CD4-positive, alpha-beta memory T cell (primary cell): ENCODE measurements at regions not wholly inside any gene's neighbourhood (a gene's known extent, or its start where the extent isn't known, plus 50 kb on each side); places are given as distances from the start of the nearest gene placed in this dataset.

Source experiments
- CTCF ChIA-PET: fragments of 350-600 bp; sonication (Branson Sonifier 250); formaldehyde crosslinking; loops from one replicate; lab custom pipeline; 2021; ENCODE audit warnings: inconsistent platforms; ENCODE audit not compliant: partially characterized antibody; lab: Charles Lee
- POLR2A ChIA-PET: fragments of 350-600 bp; sonication (Branson Sonifier 250); formaldehyde crosslinking; loops from one replicate; lab custom pipeline; 2021; ENCODE audit not compliant: partially characterized antibody; lab: Charles Lee
- DNase-seq, 5 donors: peaks; one replicate each; pipeline versions ENCODE4 v3.0.0 to v3.0.0-alpha.2; 2020 to 2022; ENCODE audit warnings: mixed read lengths in 1 of 5
- H3K27ac ChIP-seq: one replicate; pipeline ENCODE4 v1.7.0; 2013; ENCODE audit warnings: low read depth, low read length
- H3K27me3 ChIP-seq: 2 replicates; pipeline ENCODE4 v1.7.0; 2013; ENCODE audit warnings: mild to moderate bottlenecking, low read length, moderate library complexity; ENCODE audit not compliant: insufficient read depth
- H3K36me3 ChIP-seq: 2 replicates; pipeline ENCODE4 v1.7.0; 2013; ENCODE audit warnings: mild to moderate bottlenecking, low read length, moderate library complexity; ENCODE audit not compliant: insufficient read depth
- H3K4me1 ChIP-seq: 2 replicates; pipeline ENCODE4 v1.7.0; 2013; ENCODE audit warnings: mild to moderate bottlenecking, low read length, moderate library complexity; ENCODE audit not compliant: insufficient read depth
- H3K4me3 ChIP-seq, 2 donors: one replicate each; pipeline ENCODE4 v1.7.0; 2013; ENCODE audit warnings: low read length in 2 of 2, mild to moderate bottlenecking in 1 of 2
- H3K9me3 ChIP-seq, 2 donors: one replicate each; pipeline ENCODE4 v1.7.0; 2013; ENCODE audit warnings: low read length in 2 of 2, control low read depth in 1 of 2; ENCODE audit not compliant: control insufficient read depth in 1 of 2
- H3K27ac Mint-ChIP-seq, 7 donors: one replicate each; pipeline ENCODE4 v1.8.0; 2020 to 2021; ENCODE audit warnings: mixed read lengths in 7 of 7, mild to moderate bottlenecking in 6 of 7, inconsistent platforms in 3 of 7, moderate library complexity in 3 of 7
- H3K27me3 Mint-ChIP-seq, 2 donors: one replicate each; pipeline ENCODE4 v1.8.0; 2020 to 2021; ENCODE audit warnings: mixed read lengths in 2 of 2
- H3K36me3 Mint-ChIP-seq, 2 donors: one replicate each; pipeline ENCODE4 v1.8.0; 2020 to 2021; ENCODE audit warnings: mixed read lengths in 2 of 2, inconsistent platforms in 1 of 2, mild to moderate bottlenecking in 1 of 2
- H3K4me1 Mint-ChIP-seq, 4 donors: one replicate each; pipeline ENCODE4 v1.8.0; 2020 to 2021; ENCODE audit warnings: mixed read lengths in 4 of 4, mild to moderate bottlenecking in 1 of 4
- H3K4me3 Mint-ChIP-seq, 8 donors: one replicate each; pipeline ENCODE4 v1.8.0; 2020 to 2021; ENCODE audit warnings: mixed read lengths in 8 of 8, mild to moderate bottlenecking in 7 of 8, moderate library complexity in 6 of 8, inconsistent platforms in 3 of 8
- H3K9me3 Mint-ChIP-seq, 8 donors: one replicate each; pipeline ENCODE4 v1.8.0; 2020 to 2021; ENCODE audit warnings: mixed read lengths in 8 of 8, mild to moderate bottlenecking in 5 of 8, inconsistent platforms in 3 of 8, moderate library complexity in 1 of 8
- intact Hi-C: fragments of 100-400 bp; cut with micrococcal nuclease; formaldehyde crosslinking; loops from one replicate; pipeline ENCODE4 v1.15.1; 2023

DNA sequence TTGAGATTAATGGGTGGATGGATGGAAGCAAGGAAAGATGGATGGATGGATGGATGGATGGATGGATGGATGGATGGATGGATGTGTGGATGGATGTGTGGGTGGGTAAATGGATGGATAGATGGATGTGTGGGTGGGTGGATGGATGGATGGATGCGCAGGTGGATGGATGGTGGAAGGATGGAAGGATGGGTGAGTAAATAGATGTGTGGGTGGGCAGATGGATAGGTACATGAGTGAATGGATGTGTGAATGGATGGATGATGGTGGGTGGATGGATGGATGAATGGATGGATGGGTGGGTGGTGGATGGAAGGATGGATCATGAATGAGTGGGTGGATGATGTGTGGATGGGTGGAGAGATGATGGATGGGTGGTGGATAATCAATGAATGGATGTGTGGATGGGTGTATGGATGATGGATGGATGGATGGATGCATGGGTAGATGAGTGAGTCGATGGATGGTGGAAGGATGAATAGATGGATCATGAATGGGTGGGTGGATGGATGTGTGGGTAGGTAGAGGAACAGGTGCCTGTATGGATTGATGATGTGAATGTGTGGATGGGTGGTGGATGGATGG, 375.2 kb downstream of the BRD1 start:
- H3K9me3 ChIP-seq = no peaks in the 10 kb centered on the region
- Mint-ChIP-seq H3K36me3 (no peaks in the 10 kb centered on the region), H3K27ac (no peak overlapping the region), H3K27me3 (peaks cover 16 to 17% of the 10 kb centered on the region in 2 donors), H3K4me3 (no peak overlapping the region), H3K9me3 (no peaks in the 10 kb centered on the region), H3K4me1 (peaks cover 0 to 8% (median 2%) of the 10 kb centered on the region in 4 donors)
- no peak overlapping the region for H3K4me3 ChIP-seq
- H3K4me1 ChIP-seq = no peaks in the 10 kb centered on the region
- CTCF ChIA-PET = interaction anchor here (1.1 kb wide), 1 partner anchor 9 kb away, joined by 3 read pairs; no protein-coding TSS in a partner anchor
- POLR2A ChIA-PET = no interaction called here
- H3K27ac ChIP-seq = no peak overlapping the region
- DNase-seq = no peak
- no peaks in the 10 kb centered on the region for H3K36me3 ChIP-seq
- intact Hi-C loops = no loop called here
- no peaks in the 10 kb centered on the region for H3K27me3 ChIP-seq

DNA sequence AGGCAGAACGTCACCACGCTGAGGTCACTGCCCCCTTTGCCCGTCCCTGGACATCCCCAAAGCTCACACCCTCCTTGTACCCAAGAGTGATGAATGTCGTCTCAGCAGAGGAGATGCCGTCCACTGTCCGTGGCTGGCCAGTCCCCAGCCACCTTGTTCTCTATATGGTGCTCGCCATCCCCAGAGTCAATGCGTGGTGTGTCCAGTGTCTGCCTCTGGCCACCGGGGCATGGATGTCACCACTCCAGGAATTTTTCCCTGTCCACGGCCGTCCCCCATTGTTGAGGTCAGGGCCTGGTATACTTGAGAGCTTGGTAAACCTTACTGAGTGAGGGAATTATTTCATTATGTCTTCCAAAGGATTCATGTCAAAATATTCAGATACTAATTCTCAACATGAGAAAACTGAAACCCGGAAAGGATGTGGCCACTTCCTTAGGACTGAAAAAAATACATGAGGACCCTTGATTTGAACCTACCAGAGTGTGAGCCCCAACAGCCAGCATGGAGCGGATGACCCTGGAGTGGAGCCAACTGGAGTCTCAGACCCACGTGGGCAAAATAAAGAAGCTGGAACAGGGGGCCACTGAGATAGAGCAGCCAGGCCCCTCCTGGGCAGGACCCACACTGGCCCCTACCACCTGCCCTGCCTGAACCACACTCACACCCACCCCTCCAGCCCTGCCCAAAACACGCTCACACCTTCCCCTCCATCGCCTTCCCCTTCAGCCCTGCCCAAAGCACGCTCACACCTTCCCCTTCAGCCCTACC, 376.4 kb downstream of the BRD1 start:
- no peaks in the 10 kb centered on the region for H3K27me3 ChIP-seq
- H3K9me3 ChIP-seq = no peaks in the 10 kb centered on the region
- H3K27ac ChIP-seq = no peak overlapping the region
- Mint-ChIP-seq H3K36me3 (no peaks in the 10 kb centered on the region), H3K9me3 (no peaks in the 10 kb centered on the region), H3K27ac (no peak overlapping the region), H3K4me3 (no peak overlapping the region), H3K4me1 (peaks cover 0 to 8% (median 2%) of the 10 kb centered on the region in 4 donors), H3K27me3 (peaks cover 18 to 20% of the 10 kb centered on the region in 2 donors)
- no peaks in the 10 kb centered on the region for H3K36me3 ChIP-seq
- no peaks in the 10 kb centered on the region for H3K4me1 ChIP-seq
- no peak overlapping the region for H3K4me3 ChIP-seq
- ChIA-PET CTCF (interaction anchor here (1.1 kb wide), 1 partner anchor 8 kb away, joined by 3 read pairs; no protein-coding TSS in a partner anchor), POLR2A (no interaction called here)
- intact Hi-C loops = no loop called here
- DNase-seq = no peak

DNA sequence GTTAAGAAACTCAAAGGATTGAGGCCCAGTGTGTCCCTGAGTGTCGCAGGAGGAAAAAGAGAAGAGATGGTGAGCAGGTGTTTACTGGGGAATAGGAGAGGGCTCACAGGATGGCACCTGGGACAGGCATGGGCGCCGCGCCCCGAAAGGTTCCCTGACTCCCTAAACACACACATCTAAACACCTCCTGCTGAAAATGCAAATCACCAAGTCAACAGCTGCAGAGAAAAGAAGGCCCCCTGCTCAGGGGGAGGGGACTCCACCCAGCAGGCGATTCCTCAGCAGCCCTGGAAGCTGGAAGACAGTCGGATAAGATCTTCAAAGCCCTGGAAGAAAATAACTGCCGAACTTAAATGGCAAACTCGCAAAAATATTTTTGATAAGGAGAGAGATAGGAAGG, 377.2 kb downstream of the BRD1 start:
- H3K4me3 ChIP-seq = no peak overlapping the region
- CTCF ChIA-PET = no interaction called here
- no peak for DNase-seq
- H3K4me1 ChIP-seq = no peaks in the 10 kb centered on the region
- intact Hi-C loops = no loop called here
- no peak overlapping the region for H3K27ac ChIP-seq
- H3K27me3 ChIP-seq = no peaks in the 10 kb centered on the region
- peaks cover 22% of the 10 kb centered on the region in 2 donors for H3K27me3 Mint-ChIP-seq
- POLR2A ChIA-PET = no interaction called here
- no peaks in the 10 kb centered on the region for H3K36me3 Mint-ChIP-seq
- H3K9me3 ChIP-seq = no peaks in the 10 kb centered on the region
- peaks cover 0 to 9% (median 2%) of the 10 kb centered on the region in 4 donors for H3K4me1 Mint-ChIP-seq
- H3K27ac Mint-ChIP-seq = no peak overlapping the region
- H3K9me3 Mint-ChIP-seq = no peaks in the 10 kb centered on the region
- no peaks in the 10 kb centered on the region for H3K36me3 ChIP-seq
- H3K4me3 Mint-ChIP-seq = no peak overlapping the region

DNA sequence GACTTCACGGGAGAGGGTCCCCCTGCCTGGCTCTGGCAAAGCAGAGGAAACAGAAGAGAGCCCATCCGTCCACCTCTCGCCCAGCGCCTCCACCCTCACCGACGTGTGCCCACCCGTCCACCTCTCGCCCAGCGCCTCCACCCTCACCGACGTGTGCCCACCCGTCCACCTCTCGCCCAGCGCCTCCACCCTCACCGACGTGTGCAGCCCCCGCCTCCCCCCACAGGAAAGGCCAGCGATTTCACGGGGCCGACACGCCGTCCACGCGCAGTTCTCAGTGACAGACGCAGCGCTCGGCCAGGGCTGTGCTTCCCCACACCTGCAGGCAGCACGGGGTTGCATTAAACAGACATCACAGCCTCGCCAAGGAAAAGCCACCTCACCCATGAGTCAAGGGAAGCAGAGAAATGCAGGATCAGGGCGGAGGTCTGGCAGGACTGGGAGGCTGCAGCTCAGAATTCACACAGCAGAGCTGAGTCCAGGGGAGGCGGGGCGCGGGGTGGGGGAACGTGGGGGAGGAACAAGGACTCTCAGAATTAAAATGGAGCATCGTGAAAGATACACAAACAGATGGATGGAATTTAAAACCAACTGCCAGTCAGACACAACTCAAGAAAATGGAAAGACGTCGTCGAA, 377.7 kb downstream of the BRD1 start:
- Mint-ChIP-seq H3K27ac (no peak overlapping the region), H3K4me3 (no peak overlapping the region), H3K4me1 (peaks cover 0 to 10% (median 2%) of the 10 kb centered on the region in 4 donors), H3K36me3 (no peaks in the 10 kb centered on the region), H3K9me3 (no peaks in the 10 kb centered on the region), H3K27me3 (peaks cover 22 to 24% of the 10 kb centered on the region in 2 donors)
- Histone ChIP-seq H3K27ac (no peak overlapping the region), H3K4me1 (no peaks in the 10 kb centered on the region), H3K4me3 (no peak overlapping the region), H3K9me3 (no peaks in the 10 kb centered on the region), H3K36me3 (no peaks in the 10 kb centered on the region), H3K27me3 (no peaks in the 10 kb centered on the region)
- no peak for DNase-seq
- ChIA-PET POLR2A (no interaction called here), CTCF (no interaction called here)
- intact Hi-C loops = no loop called here

DNA sequence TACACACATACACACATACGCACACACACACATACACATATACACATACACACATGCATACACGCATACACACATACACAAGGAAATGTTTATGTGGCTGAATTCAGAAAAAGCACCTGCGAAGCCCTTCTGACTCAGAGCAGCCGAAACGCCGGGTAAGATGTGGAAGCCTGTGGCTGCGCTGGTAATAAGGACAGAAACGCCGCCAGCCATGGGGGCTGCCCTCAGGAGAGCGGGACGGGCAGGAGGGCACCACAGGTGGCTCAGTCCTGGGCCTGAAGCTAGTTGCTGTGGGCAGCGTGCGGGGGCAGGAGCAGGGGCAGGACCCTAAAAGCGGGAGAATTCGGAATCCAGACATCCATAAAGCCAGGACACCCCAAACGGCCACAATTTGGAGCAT, 378.3 kb downstream of the BRD1 start:
- Mint-ChIP-seq H3K4me1 (peaks cover 0 to 10% (median 2%) of the 10 kb centered on the region in 4 donors), H3K4me3 (no peak overlapping the region), H3K27ac (no peak overlapping the region), H3K27me3 (peaks cover 24 to 25% of the 10 kb centered on the region in 2 donors), H3K36me3 (no peaks in the 10 kb centered on the region), H3K9me3 (no peaks in the 10 kb centered on the region)
- no peak for DNase-seq
- no peaks in the 10 kb centered on the region for H3K36me3 ChIP-seq
- H3K4me1 ChIP-seq = no peaks in the 10 kb centered on the region
- ChIA-PET CTCF (no interaction called here), POLR2A (no interaction called here)
- no peak overlapping the region for H3K27ac ChIP-seq
- intact Hi-C loops = no loop called here
- no peak overlapping the region for H3K4me3 ChIP-seq
- no peaks in the 10 kb centered on the region for H3K27me3 ChIP-seq
- H3K9me3 ChIP-seq = no peaks in the 10 kb centered on the region

DNA sequence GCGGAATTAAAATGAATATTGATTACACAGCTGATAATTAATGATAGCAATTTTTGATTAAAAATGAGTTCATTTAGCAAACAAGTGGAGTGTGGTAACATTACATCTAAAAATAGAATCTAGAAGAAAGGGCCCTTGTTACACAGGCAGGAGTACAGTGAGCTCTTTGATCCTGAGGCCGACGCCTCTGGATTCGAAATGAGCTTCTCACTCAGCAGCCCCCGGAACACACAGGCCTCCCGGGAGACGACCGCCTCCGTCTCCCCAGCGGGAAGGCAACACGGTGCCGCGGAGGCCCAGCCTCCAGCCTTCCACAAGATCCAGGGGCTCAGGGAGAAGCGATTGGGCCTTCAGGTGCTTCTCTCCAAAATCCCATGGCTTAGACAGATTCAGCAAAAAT, 379.1 kb downstream of the BRD1 start:
- Mint-ChIP-seq H3K4me3 (no peak overlapping the region), H3K9me3 (no peaks in the 10 kb centered on the region), H3K27ac (no peak overlapping the region), H3K27me3 (peaks cover 24 to 25% of the 10 kb centered on the region in 2 donors), H3K36me3 (no peaks in the 10 kb centered on the region), H3K4me1 (peaks cover 0 to 10% (median 2%) of the 10 kb centered on the region in 4 donors)
- no peak for DNase-seq
- H3K4me1 ChIP-seq = no peaks in the 10 kb centered on the region
- POLR2A ChIA-PET = no interaction called here
- no peaks in the 10 kb centered on the region for H3K36me3 ChIP-seq
- intact Hi-C loops = no loop called here
- H3K27me3 ChIP-seq = no peaks in the 10 kb centered on the region
- CTCF ChIA-PET = no interaction called here
- no peak overlapping the region for H3K27ac ChIP-seq
- no peaks in the 10 kb centered on the region for H3K9me3 ChIP-seq
- H3K4me3 ChIP-seq = no peak overlapping the region

DNA sequence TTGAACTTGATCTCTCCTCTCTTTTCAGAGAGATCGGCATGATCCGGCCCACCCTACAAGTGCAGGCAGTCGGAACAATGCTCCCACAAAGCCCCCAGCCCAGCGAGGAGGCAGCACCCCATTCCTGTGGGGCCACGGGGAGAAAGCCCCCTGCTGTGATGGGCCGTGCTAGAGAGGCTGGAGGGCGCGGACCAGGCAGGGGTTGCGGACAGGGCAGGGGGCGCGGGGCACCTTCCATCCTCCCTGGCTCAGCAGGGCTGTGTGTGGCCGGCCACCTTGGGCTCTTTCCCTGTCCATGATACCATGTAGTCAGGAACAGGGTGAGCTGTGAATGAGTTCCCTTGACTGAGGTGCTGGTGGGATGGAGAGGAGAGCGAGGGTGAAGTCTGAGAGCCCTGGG, 379.8 kb downstream of the BRD1 start:
- CTCF ChIA-PET = no interaction called here
- no peak for DNase-seq
- Histone ChIP-seq H3K27ac (no peak overlapping the region), H3K36me3 (no peaks in the 10 kb centered on the region), H3K4me3 (no peak overlapping the region), H3K4me1 (no peaks in the 10 kb centered on the region), H3K9me3 (no peaks in the 10 kb centered on the region), H3K27me3 (no peaks in the 10 kb centered on the region)
- H3K36me3 Mint-ChIP-seq = no peaks in the 10 kb centered on the region
- H3K4me1 Mint-ChIP-seq = peaks cover 0 to 10% (median 2%) of the 10 kb centered on the region in 4 donors
- intact Hi-C loops = no loop called here
- H3K27ac Mint-ChIP-seq = no peak overlapping the region
- no peak overlapping the region for H3K4me3 Mint-ChIP-seq
- H3K9me3 Mint-ChIP-seq = no peaks in the 10 kb centered on the region
- peaks cover 24 to 25% of the 10 kb centered on the region in 2 donors for H3K27me3 Mint-ChIP-seq
- POLR2A ChIA-PET = no interaction called here
